ENCODE measurements at regions not wholly inside any gene's neighbourhood (a gene's known extent, or its start where the extent isn't known, plus 50 kb on each side); places are given as distances from the start of the nearest gene placed in this dataset.
A peak's percentile ranks its signal among the peaks of the same experiment; 100 is the strongest.
"Not testable (repeated sequence)": the region's sequence is repeated elsewhere in the genome, so short reads cannot be mapped to it uniquely, and the experiment has no call there.

DNA sequence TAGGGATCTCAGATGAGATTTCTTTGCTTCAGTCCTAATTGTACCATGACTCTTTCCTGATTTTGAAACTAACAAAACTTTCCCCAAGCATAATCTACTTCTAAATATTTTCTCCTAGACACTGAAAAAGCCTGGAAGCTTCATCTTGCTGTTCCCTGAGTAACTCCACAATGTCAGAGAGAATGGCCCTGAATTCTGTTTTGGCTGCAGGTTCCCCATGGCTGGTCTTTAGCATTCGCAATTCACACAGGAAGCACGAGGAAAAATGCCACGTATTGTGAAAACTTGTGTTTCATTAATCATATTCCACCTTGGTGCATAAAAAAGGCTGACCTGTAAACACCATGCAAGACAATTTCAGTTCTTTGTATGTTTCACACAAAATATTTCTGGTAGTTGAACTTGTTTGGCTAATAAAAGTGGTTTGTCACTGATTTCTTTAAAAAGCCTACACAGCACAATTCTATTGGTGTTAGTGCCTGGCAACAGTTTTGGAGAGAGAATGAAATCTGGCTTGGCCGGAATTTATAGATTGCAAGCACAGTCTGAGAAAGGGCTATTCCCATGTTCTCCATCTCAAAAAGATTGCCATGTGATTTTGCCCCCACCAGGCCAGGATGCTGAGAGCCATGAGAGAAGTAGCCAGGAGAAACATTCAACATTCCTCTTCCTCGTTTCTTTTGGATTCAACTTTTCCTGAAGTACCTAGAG lies 367.1 kb downstream of the NDFIP2 start:
- DNase-seq (ENCODE audit: insufficient read length, low spot score) (no peak), FAIRE-seq (no peak)

DNA sequence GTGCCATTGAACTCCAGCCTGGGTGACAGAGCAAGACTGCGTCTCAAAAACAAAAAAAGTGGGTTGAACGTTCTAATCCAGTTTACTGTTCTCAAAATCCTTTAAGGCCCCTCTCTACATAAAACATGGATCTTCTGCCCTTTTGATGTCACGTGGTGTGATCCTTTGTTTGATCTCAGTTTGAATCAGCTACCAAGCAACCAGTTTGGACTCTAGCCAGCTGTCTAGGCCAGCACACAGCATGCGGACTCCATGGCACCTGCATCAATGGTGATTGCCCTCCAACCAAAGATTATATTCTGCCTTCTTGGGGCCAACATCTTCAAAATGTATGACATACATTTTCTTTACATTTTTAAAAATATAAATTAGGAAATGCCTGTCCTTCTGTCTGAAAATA lies 365.4 kb downstream of the NDFIP2 start:
- no peak for FAIRE-seq
- DNase-seq (ENCODE audit: insufficient read length, low spot score), result no peak

DNA sequence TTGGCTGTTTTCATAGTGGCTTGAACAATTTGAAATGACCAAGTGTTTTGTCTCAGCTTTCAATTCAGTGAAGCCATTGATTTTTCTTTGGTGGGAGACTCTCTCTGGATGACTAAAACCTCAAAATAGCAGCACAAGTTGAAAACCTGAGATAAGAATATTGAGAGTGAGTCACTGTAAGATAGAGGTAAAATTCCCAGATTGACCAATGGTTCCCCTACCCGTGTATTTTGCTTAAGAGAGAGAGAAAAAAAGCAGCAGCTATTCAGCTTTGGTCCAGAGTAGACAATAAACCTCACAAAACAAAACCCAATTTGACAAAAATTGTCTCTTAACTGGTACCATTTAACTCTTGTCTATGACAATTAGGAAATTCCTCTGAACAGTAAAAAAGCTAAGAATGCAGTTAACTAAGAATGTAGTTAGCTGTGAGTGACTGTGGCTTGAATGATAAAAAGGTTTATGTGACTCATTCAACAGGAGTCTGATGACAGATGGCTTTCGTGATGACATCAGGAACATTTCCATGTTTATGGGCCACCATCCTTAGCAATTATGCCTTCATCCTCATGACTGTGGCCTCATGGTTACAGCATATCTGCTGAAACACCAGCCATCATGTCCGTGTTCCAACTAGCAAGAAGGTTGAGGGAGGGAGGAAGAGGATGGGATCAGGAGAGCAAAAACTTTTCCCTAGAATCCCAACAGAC lies 356.9 kb downstream of the NDFIP2 start:
- DNase-seq (ENCODE audit: insufficient read length, low spot score), result no peak
- no peak for FAIRE-seq

DNA sequence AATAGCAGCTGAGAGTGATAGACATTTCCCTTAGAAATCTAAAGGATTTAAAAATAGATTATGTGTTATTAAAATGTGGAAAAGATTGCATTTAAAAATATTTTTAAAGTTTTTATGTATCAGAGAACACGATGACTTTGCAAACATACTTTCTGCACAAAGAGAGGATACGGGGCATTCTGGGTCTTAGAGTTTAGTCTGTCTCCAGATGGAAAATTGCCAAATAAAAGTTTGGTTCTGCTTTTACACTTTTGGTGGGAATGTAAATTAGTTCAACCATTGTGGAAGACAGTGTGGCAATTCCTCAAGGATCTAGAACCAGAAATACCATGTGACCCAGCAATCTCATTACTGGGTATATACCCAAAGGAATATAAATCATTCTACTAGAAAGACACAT lies 355.2 kb downstream of the NDFIP2 start:
- not testable (repeated sequence) for FAIRE-seq; DNase-seq (ENCODE audit: insufficient read length, low spot score)

DNA sequence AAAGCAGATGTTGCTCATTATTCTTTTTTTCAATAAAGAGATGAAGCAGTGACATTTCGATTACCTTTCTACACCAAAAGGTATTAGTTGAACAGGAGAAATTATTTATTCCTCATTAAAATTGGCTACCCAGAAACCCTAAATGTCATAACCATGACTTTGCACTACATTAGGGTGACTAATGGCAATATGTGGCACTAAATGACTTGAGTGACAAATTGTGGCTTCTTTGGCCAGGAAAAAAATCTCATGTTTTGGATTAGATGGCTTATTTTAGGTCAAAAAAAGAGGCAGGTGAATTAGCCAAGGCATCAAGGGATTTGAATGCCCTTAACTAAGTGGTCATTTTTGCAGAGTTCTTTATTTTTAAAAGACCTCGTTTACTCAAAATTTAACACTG lies 353.9 kb downstream of the NDFIP2 start:
- DNase-seq (ENCODE audit: insufficient read length, low spot score) (no peak), FAIRE-seq (no peak)

DNA sequence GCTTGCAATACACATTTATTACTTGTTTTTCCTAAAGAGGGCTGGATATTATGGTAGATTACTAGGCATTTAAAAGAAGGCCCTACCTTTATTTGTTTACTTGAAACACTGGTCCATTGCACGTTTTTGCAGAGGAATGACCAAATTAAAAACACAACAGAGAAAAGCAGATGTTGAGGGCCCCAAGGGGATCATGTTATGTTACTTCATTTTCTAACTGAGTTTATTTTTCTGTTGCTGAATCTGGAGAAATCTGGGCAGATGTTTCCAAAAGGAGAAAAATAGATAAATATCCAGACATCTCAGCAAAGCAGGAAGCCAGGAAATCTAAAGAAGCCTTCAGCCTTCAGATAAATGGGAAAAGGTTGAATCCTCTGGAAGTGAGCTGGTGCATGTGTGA lies 353.0 kb downstream of the NDFIP2 start:
- DNase-seq (ENCODE audit: insufficient read length, low spot score) (no peak), FAIRE-seq (no peak)

DNA sequence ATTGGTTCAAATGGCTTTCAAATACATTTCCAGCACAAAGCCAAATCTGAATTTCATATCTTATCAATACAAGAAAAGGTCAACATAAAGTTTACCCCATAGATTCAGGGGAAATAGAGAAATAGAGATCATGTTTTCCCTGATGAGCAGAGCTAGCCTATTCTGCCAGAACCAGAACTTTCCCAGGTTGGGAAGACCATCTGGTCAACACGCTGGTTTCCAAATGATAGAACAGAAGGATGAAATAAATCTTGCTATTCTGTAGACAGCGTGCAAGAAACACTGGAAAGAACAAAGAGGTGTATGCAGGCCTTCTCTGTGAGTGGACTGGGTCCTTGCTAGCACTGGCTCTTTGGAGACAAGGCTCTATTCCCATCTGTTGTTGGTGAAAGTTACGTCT lies 350.6 kb downstream of the NDFIP2 start:
- no peak for FAIRE-seq
- DNase-seq (ENCODE audit: insufficient read length, low spot score), result no peak

DNA sequence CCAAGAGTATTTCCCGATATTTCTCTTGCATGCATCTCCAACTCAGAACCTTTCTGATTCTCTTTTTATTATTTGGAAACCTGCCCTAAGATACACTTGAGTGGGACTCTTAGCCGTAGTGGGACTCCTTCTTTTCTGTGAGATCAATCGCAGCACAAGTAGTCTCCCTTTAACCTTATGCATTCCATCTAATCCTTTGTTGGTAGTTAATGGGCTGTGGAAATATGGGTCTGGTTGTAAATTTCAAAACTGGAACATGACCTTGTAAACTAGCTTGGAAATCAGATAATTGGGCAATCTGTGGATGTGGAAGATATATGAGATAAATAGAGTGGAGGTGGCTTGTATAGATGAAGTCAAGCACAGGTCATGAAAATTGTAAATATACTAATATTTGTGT lies 350.0 kb downstream of the NDFIP2 start:
- no peak for FAIRE-seq

DNA sequence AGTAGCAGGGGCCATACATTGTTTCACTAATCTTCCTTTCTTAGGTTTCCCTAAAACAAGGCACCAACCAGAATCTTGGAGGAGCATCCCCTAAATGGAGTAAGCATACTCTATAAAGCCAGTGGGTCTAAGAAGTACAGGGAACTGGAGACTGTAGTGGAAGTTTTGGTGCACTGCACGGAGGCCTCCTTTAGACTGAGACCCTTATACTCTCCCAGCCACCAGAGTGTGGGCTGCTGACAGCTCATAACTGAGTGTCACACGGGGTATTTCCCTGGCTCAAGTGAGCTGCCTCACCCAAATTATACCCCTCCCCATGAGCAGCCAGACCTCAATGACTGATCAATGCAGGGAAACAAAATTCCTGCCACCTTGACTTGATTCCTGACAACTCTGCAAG lies 349.5 kb downstream of the NDFIP2 start:
- FAIRE-seq, result no peak

More for the DNA sequence above, 350.0 kb downstream of the NDFIP2 start:
- no peak for DNase-seq (ENCODE audit: insufficient read length, low spot score)

DNA sequence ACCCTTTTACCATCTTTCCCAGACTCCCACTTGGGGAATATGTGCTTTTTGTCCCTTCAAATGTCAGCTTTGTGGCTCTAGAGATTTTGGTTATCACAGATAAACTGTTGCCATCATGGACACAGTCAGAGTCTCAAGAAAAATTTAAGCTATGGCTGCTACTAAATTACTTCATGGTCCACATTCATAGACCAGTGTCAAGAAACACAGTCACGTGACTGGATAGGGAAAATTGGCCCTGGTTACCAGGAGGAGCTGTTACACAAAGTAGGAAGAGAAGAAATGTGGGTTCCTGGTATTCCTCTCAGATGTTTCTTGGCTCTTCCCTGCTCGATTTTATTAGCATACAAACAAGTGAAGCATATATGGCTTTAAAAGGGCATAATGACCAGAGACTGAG lies 348.9 kb downstream of the NDFIP2 start:
- DNase-seq (ENCODE audit: insufficient read length, low spot score), result no peak
- FAIRE-seq, result no peak

More for the DNA sequence above, 349.5 kb downstream of the NDFIP2 start:
- DNase-seq (ENCODE audit: insufficient read length, low spot score), result no peak

DNA sequence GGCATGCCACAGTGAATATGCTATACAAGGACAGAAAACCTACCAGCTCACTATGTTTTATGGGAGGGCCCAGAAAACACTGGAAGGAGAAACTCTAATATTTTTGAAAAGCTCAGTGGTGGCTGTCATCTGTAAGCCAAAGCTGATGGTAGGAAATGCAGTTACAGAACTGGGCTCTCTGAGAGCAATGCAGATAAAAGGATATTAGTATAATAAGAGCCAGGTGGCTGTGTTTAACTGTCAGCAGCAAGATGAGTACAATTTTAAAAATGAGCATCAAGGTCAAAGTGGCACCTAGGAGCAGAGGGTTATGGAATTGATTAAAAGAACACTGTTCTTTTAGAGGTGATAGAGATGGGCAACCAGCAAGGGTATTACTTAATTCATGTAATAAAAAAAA lies 345.0 kb downstream of the NDFIP2 start:
- FAIRE-seq (no peak), DNase-seq (ENCODE audit: insufficient read length, low spot score) (no peak)

DNA sequence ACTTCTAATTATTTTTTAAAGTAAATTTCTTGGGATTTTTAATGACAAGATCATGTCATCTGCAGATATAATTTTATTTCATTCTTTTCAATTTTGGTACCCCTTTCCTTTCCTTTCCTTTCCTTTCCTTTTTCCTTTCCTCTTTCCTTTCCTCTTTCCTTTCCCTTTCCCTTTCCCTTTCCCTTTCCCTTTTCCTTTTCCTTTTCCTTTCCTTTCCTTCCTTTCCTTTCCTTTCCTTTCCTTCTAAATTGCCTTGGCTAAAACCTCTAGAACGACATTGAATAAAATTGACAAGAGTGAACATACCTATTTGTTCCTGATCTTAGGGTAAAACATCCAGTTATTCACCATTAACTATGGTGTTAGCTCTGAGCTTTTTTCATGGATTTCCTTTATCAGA lies 334.1 kb downstream of the NDFIP2 start:
- DNase-seq (ENCODE audit: insufficient read length, low spot score), result no peak
- FAIRE-seq, result no peak

DNA sequence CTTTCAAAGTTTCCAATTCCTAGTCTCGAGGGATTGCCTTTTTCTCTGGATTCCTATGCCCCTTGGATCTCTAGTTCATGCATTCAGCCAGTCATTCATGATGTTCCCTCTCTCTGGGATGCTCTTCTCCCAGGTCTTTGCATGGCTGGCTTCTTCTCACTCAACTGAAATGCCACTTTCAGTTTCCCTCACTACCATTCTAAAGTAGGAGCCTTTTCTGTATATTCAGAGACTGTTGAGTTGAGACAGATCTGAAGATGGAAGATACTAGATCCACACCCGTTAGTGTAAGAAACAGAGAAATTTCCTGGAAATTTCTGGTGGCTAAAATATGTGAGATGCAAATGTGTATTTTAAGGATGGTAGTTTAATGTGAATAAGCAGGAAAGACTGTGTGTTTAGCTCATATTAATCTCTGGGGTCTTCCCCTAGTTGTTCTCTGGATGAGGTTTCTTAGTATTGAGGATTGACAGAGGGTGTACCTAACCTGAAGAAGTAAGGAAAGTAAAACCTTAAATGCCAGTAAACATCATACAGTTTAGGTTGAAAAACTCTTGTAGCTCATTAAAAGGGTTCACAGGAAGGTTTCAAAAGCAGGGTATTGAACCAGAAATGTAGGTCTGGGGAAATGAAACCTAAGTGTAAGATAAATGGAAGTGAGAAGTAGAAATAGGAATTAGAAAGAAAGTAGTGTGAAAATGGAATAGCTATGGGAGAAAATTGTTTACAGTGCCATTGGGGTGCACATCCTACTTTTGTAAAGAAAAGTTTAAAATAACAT lies 331.3 kb downstream of the NDFIP2 start:
- peak; percentile 7 for DNase-seq (ENCODE audit: insufficient read length, low spot score)
- peak; percentile 75 for FAIRE-seq

DNA sequence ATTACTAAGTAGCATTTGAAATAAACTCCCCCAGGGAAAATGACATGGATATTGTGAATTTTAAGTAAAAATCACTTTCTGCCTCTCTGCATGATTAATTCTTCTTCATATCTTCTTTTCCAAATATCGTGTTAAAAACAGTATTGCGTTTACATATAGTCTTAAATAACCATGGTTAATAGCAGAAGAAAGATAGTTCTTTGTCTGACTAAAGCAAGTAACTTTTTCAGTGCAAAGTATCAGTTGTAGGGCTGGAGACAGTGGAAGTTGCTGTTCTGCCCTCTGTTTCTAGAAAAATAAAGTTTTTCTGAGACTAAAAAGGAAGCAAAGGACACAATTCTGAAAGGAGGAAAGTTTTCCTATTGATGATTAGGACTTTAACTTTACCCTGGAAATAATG lies 330.2 kb downstream of the NDFIP2 start:
- no peak for FAIRE-seq
- DNase-seq (ENCODE audit: insufficient read length, low spot score), result no peak

DNA sequence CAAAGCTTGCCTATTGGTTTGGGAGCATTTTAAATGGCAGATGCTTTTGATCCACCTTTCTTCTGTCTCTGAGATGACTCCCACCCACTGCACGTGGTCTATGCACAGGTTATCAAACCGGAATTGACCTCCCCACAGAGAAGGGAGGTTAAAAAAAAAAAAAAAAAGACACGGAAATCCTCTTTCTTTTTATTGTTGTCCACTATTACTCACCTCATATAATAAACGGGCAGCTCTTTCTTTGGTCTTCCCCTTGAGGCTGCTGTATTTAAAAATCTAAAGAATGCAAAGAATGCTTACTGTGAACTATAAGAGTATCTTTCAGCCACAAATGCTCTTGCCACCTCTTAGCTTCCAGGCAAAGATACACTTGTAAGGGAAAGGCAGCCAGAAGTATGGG lies 329.7 kb downstream of the NDFIP2 start:
- DNase-seq (ENCODE audit: insufficient read length, low spot score) (no peak), FAIRE-seq (no peak)

DNA sequence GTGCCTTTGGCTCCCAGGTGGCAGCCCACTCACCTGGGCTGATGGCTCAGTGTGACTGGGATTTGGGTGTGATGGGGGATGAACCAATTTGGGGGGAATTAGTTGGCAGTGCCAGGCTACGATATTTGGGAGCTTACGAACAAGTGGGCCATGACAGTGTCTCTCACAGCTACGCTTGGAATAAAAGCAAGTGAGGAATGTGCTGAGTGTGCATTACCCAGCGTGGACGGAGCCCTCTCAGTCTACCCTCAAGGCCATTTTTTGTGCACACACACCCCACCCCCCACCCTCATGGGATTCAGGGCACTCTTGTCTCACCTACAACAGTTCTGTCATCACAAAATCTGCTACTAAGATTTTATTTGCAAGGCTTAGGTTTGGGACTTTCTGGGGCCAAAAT lies 329.1 kb downstream of the NDFIP2 start:
- no peak for FAIRE-seq
- no peak for DNase-seq (ENCODE audit: insufficient read length, low spot score)

DNA sequence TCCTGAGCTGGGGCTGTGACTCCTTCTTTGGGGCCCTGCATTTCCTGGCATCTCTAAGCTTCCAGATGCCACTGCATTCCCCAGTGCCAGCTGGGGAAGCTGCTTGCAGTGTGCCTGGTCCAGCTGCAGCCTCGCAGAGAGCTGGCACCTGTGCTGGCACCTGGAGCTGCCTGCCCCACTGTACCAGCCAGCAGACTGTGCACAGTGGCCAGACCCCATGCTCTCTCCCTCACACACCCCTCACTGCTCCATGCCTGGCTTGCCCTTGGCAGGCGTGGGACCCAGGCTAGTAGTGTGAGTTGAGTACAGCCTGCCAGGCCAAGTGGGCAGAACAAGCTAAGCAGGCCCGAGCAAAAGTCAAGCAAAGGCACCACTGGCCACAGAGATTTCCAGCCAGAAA lies 327.5 kb downstream of the NDFIP2 start:
- no peak for FAIRE-seq
- DNase-seq (ENCODE audit: insufficient read length, low spot score), result no peak

DNA sequence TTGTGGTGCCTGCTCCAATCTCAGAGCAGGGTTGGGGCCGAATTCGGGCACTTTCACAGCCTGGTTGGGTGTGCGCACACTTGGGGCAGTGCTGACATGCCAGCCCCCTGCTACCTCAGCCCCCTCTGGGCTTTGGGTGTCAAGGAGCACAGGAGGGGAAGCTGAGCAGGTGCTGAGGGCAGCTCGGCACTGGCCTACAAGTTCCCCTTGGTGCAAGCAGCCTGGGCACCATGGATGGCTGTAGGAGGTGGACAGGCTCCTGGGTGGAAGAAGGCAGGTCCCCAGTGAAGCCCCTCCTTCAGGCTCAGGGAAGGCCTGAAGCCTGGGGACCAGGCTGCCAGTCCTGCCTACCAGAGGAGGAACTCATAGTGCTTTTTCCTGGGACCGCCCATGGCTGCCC lies 326.6 kb downstream of the NDFIP2 start:
- FAIRE-seq (no peak), DNase-seq (ENCODE audit: insufficient read length, low spot score) (no peak)

DNA sequence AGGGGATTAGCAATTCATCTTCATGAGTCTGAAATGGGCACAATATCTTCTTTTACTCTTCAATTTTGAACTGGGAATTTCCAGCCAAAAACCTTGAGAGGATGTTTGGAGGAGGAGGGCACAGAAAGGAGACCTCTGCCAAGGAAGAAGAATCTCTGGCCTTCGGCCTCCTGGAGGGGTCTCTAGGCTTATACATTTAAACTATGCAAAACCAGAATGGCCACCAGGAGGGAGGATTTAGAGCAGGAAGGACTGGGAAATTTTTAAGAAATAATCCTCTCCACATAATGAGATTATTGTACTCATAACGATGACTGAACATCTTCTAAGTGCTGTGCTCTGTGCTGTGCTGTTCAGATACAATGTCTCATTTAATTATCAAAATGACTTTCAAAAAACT lies 325.9 kb downstream of the NDFIP2 start:
- no peak for FAIRE-seq
- no peak for DNase-seq (ENCODE audit: insufficient read length, low spot score)

DNA sequence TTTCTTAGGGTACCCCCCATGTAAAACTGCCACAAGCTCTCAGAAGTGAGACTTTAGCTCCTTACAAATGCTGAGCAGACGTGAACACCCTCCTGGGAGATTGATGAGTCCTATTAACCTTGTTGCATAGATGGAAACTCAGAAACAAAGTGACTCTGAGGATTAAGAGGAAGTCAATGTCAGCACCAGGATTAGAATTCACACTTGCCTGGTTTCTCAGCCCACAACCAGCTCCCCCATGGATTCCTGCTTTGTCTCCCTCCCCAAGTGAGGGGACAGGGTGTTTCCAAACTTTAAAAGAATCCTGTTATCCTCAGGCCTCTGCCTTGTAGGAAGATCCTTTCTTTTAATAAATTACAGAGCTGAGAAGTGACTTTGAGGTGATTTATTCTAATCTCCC lies 324.4 kb downstream of the NDFIP2 start:
- FAIRE-seq (no peak), DNase-seq (ENCODE audit: insufficient read length, low spot score) (no peak)

DNA sequence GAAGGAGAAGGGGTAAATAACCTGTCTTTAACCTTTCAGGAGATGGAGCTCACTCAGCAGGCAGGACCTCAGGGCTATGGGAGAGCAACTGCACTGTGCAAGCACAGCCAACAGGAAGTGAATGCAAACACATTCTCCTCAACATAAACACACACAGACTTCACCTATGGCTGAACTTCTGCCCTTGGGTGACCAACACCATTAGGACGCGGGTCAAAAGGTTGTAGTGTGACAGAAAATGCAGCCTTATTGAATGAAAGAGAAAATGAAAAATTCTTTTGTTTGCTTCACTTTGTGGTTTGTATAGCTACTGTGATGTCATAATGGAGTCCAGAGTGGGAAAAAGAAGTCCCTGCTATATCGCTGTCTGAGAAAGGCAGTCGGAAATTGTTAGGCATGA lies 323.0 kb downstream of the NDFIP2 start:
- no peak for FAIRE-seq
- no peak for DNase-seq (ENCODE audit: insufficient read length, low spot score)

DNA sequence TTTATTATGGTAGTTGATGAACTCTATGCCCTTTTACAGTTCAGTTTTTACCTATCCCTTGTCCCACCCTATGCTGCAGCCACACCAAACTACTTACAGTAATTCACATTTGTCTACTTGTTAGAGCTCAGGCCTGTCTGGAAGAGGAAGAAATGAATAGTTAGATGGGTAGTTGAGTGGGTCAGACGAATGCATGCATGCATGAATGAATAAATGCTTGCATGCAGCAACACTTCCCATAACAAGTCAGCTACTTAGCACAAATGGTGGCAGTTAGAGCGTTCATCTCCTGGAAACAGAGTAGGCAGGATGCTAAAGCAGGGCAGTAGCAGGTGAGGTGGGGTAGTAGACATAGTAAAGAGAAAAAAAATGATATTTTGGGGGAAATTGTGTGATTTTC lies 322.3 kb downstream of the NDFIP2 start:
- no peak for DNase-seq (ENCODE audit: insufficient read length, low spot score)
- no peak for FAIRE-seq
